Neural cell (in vitro differentiated cells): ENCODE measurements at regions not wholly inside any gene's neighbourhood (a gene's known extent, or its start where the extent isn't known, plus 50 kb on each side); places are given as distances from the start of the nearest gene placed in this dataset.

Experiments used
- H2AFZ ChIP-seq: fragments of 200-600, 300-800 bp; sonication (generic), shearing (Covaris generic); 2 replicates; pipeline ENCODE4 v1.6.0; 2014; ENCODE audit warnings: low read depth, mild to moderate bottlenecking, antibody characterized with exemption, low read length, moderate library complexity
- H3F3A ChIP-seq: fragments of 200-600 bp; shearing (Covaris generic); 2 replicates; pipeline ENCODE4 v1.6.1; 2016; ENCODE audit warnings: mild to moderate bottlenecking, moderate library complexity, mixed read lengths, antibody characterized with exemption, low read length; ENCODE audit not compliant: insufficient read depth, poor library complexity, severe bottlenecking
- H3K27ac ChIP-seq: fragments of 200-600, 300-800 bp; sonication (generic), shearing (Covaris generic); 2 replicates; pipeline ENCODE4 v1.5.1; 2014; ENCODE audit warnings: mild to moderate bottlenecking, low read length, moderate library complexity
- H3K27me3 ChIP-seq: fragments of 300-800, 200-600 bp; sonication (generic), shearing (Covaris generic); 2 replicates; pipeline ENCODE4 v1.6.0; 2014; ENCODE audit warnings: mild to moderate bottlenecking, low read depth, low read length, moderate library complexity; ENCODE audit not compliant: insufficient read depth
- H3K36me3 ChIP-seq: fragments of 300-800, 200-600 bp; sonication (generic), shearing (Covaris generic); 2 replicates; pipeline ENCODE4 v1.5.1; 2014; ENCODE audit warnings: mild to moderate bottlenecking, antibody characterized with exemption, low read length, moderate library complexity; ENCODE audit not compliant: insufficient read depth
- H3K4me2 ChIP-seq: fragments of 300-800, 200-600 bp; sonication (generic), shearing (Covaris generic); 2 replicates; pipeline ENCODE4 v1.6.0; 2014; ENCODE audit warnings: mild to moderate bottlenecking, low read length
- H3K4me3 ChIP-seq: fragments of 300-800, 200-600 bp; sonication (generic), shearing (Covaris generic); 2 replicates; pipeline ENCODE4 v1.5.1; 2014; ENCODE audit warnings: mild to moderate bottlenecking, low read length, moderate library complexity
- H3K79me2 ChIP-seq: fragments of 200-600 bp; shearing (Covaris generic); replicated peaks from 2 replicates; pipeline ENCODE4 v1.6.0; 2014; ENCODE audit warnings: mild to moderate bottlenecking, low read length, moderate library complexity; ENCODE audit not compliant: insufficient read depth
- H3K9ac ChIP-seq: fragments of 300-800, 200-600 bp; sonication (generic), shearing (Covaris generic); 2 replicates; pipeline ENCODE4 v1.6.1; 2016; ENCODE audit warnings: mild to moderate bottlenecking, low read length, mixed read lengths
- H3K9me2 ChIP-seq: fragments of 200-600 bp; shearing (Covaris generic); 2 replicates; pipeline ENCODE4 v1.6.1; 2016; ENCODE audit warnings: mild to moderate bottlenecking, low read length, mixed read lengths; ENCODE audit not compliant: insufficient read depth
- H3K9me3 ChIP-seq: fragments of 200-600, 300-800 bp; sonication (generic), shearing (Covaris generic); 2 replicates; pipeline ENCODE4 v1.6.1; 2016; ENCODE audit warnings: mild to moderate bottlenecking, mixed run types, low read length, moderate library complexity, mixed read lengths
- H4K20me1 ChIP-seq: fragments of 200-600 bp; shearing (Covaris generic); 2 replicates; pipeline ENCODE4 v1.6.1; 2016; ENCODE audit warnings: mild to moderate bottlenecking, mixed run types; ENCODE audit not compliant: insufficient read depth
- EP300 ChIP-seq: fragments of 450-650 bp; conservative IDR thresholded peaks from 2 replicates; pipeline ENCODE4 v1.6.1; 2014; ENCODE audit warnings: antibody characterized with exemption, mild to moderate bottlenecking, moderate library complexity; ENCODE audit not compliant: poor library complexity, severe bottlenecking
- EZH2 ChIP-seq: fragments of 200-600, 300-800 bp; shearing (Covaris generic), sonication (generic); IDR thresholded peaks from 2 replicates; pipeline ENCODE4 v1.6.1; 2014; ENCODE audit warnings: antibody characterized with exemption, low read length, borderline replicate concordance, mild to moderate bottlenecking; ENCODE audit not compliant: insufficient read depth, poor library complexity, severe bottlenecking
- MXI1 ChIP-seq: fragments of 450-650 bp; conservative IDR thresholded peaks from 2 replicates; pipeline ENCODE4 v1.6.1; 2014; ENCODE audit warnings: antibody characterized with exemption, mild to moderate bottlenecking; ENCODE audit not compliant: poor library complexity, severe bottlenecking
- POLR2AphosphoS5 ChIP-seq: IDR thresholded peaks from 2 replicates; pipeline ENCODE4 v1.6.1; 2012
- RAD21 ChIP-seq: fragments of 450-650 bp; conservative IDR thresholded peaks from 2 replicates; pipeline ENCODE4 v1.6.1; 2014; ENCODE audit warnings: antibody characterized with exemption, mild to moderate bottlenecking, moderate library complexity
- SMC3 ChIP-seq: fragments of 450-650 bp; conservative IDR thresholded peaks from 2 replicates; pipeline ENCODE4 v1.6.1; 2014; ENCODE audit warnings: antibody characterized with exemption, mild to moderate bottlenecking, moderate library complexity; ENCODE audit not compliant: poor library complexity
- TAF1 ChIP-seq: IDR thresholded peaks from 2 replicates; pipeline ENCODE4 v1.6.1; 2012; ENCODE audit warnings: low read depth
- TF ChIP-seq, protein P1 (sequence below): IDR thresholded peaks from 2 replicates; pipeline ENCODE4 v1.6.1; 2012; ENCODE audit warnings: borderline replicate concordance
- TF ChIP-seq, protein P2 (sequence below): fragments of 450-650 bp; IDR thresholded peaks from 2 replicates; pipeline ENCODE4 v1.5.1; 2014; ENCODE audit warnings: antibody characterized with exemption, mild to moderate bottlenecking, moderate library complexity; ENCODE audit not compliant: poor library complexity, severe bottlenecking

DNA sequence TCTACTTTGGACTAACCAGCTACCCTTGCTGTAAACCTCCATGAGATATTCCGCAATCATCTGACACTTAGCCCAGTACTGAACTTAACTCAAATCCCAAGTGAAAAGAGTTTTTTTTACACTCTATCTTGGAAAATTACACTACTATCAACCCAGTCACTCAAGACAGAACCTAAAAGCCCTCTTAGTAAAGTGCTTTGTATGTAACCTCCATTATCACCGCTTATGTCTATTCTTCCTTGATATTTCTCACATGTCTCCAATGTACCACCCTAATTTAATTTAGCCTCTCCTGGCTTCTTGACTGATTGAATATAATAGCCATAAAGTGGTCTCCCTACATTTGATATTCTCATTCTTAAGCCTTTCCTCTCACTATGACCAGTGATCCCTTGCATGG, 168.8 kb upstream of the SYT1 start:
- no peaks in the 10 kb centered on the region for H3K79me2 ChIP-seq
- no peaks in the 10 kb centered on the region for H3K36me3 ChIP-seq
- no peak overlapping the region for H3K9ac ChIP-seq
- no peaks in the 10 kb centered on the region for H3K9me2 ChIP-seq
- peak overlapping the region; percentile 61 for H3K27ac ChIP-seq
- H3K27me3 ChIP-seq: no peaks in the 10 kb centered on the region
- no peaks in the 10 kb centered on the region for H3K9me3 ChIP-seq
- H3F3A ChIP-seq: no peaks in the 10 kb centered on the region
- peak; percentile 69 for TF ChIP-seq POLR2AphosphoS5
- peak; percentile 15 for TF ChIP-seq MXI1
- TF ChIP-seq SMC3: no peak
- TF ChIP-seq, protein P1, sequence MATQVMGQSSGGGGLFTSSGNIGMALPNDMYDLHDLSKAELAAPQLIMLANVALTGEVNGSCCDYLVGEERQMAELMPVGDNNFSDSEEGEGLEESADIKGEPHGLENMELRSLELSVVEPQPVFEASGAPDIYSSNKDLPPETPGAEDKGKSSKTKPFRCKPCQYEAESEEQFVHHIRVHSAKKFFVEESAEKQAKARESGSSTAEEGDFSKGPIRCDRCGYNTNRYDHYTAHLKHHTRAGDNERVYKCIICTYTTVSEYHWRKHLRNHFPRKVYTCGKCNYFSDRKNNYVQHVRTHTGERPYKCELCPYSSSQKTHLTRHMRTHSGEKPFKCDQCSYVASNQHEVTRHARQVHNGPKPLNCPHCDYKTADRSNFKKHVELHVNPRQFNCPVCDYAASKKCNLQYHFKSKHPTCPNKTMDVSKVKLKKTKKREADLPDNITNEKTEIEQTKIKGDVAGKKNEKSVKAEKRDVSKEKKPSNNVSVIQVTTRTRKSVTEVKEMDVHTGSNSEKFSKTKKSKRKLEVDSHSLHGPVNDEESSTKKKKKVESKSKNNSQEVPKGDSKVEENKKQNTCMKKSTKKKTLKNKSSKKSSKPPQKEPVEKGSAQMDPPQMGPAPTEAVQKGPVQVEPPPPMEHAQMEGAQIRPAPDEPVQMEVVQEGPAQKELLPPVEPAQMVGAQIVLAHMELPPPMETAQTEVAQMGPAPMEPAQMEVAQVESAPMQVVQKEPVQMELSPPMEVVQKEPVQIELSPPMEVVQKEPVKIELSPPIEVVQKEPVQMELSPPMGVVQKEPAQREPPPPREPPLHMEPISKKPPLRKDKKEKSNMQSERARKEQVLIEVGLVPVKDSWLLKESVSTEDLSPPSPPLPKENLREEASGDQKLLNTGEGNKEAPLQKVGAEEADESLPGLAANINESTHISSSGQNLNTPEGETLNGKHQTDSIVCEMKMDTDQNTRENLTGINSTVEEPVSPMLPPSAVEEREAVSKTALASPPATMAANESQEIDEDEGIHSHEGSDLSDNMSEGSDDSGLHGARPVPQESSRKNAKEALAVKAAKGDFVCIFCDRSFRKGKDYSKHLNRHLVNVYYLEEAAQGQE: peak; percentile 64
- peak; percentile 72 for TF ChIP-seq EP300
- no peak for TF ChIP-seq RAD21
- TF ChIP-seq TAF1: no peak
- TF ChIP-seq, protein P2, sequence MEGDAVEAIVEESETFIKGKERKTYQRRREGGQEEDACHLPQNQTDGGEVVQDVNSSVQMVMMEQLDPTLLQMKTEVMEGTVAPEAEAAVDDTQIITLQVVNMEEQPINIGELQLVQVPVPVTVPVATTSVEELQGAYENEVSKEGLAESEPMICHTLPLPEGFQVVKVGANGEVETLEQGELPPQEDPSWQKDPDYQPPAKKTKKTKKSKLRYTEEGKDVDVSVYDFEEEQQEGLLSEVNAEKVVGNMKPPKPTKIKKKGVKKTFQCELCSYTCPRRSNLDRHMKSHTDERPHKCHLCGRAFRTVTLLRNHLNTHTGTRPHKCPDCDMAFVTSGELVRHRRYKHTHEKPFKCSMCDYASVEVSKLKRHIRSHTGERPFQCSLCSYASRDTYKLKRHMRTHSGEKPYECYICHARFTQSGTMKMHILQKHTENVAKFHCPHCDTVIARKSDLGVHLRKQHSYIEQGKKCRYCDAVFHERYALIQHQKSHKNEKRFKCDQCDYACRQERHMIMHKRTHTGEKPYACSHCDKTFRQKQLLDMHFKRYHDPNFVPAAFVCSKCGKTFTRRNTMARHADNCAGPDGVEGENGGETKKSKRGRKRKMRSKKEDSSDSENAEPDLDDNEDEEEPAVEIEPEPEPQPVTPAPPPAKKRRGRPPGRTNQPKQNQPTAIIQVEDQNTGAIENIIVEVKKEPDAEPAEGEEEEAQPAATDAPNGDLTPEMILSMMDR: no peak
- no peak for TF ChIP-seq EZH2
- H4K20me1 ChIP-seq: no peaks in the 10 kb centered on the region
- no peak overlapping the region for H2AFZ ChIP-seq
- H3K4me2 ChIP-seq: no peak overlapping the region
- no peak overlapping the region for H3K4me3 ChIP-seq

DNA sequence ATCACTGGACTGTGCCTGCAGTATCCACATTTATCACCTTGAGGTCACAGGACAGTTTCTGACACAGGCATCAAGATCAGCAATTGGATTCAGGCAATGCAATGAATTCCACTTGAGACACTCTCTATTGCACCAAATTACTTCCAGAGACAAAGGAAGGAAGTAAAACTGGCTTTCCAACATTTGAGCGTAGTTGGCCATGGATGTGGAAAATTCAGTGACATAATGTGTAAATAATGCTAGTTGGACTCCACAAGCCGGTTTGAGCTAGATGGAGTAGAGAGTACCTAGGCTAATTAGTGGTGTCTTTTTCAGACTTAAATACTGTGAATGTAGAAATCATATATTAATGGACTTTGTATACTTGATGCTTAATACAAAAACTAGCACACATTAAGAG, 168.3 kb upstream of the SYT1 start:
- H3K9me3 ChIP-seq: no peaks in the 10 kb centered on the region
- no peak overlapping the region for H3K4me3 ChIP-seq
- TF ChIP-seq, protein P1: peak; percentile 4
- TF ChIP-seq EZH2: no peak
- no peak overlapping the region for H3K4me2 ChIP-seq
- no peaks in the 10 kb centered on the region for H3F3A ChIP-seq
- no peaks in the 10 kb centered on the region for H3K27me3 ChIP-seq
- no peaks in the 10 kb centered on the region for H3K36me3 ChIP-seq
- no peak overlapping the region for H2AFZ ChIP-seq
- peak overlapping the region; percentile 61 for H3K27ac ChIP-seq
- H4K20me1 ChIP-seq: no peaks in the 10 kb centered on the region
- no peaks in the 10 kb centered on the region for H3K9me2 ChIP-seq
- no peaks in the 10 kb centered on the region for H3K79me2 ChIP-seq
- peak overlapping the region; percentile 2 for H3K9ac ChIP-seq
